ENCODE measurements at regions not wholly inside any gene's neighbourhood (a gene's known extent, or its start where the extent isn't known, plus 50 kb on each side); places are given as distances from the start of the nearest gene placed in this dataset.

GRCh38 chr2:145728511-145728910 is 1208.6 kb upstream of the ZEB2 start:
- Histone ChIP-seq H3K9me3 (no peaks in the 10 kb centered on the region), H3K4me3 (replicated peaks in 1 of 3) (no peak overlapping the region), H3K4me1 (no peaks in the 10 kb centered on the region), H3K27ac (no peak overlapping the region), H3K36me3 (no peaks in the 10 kb centered on the region), H3K27me3 (no peaks in the 10 kb centered on the region)
- 60 to 63% methylated on average over 1 of the region's 1 CpG for WGBS, 2 donors
- intact Hi-C loops (cut with DNase I), result no loop called here
- TF ChIP-seq, protein P1, sequence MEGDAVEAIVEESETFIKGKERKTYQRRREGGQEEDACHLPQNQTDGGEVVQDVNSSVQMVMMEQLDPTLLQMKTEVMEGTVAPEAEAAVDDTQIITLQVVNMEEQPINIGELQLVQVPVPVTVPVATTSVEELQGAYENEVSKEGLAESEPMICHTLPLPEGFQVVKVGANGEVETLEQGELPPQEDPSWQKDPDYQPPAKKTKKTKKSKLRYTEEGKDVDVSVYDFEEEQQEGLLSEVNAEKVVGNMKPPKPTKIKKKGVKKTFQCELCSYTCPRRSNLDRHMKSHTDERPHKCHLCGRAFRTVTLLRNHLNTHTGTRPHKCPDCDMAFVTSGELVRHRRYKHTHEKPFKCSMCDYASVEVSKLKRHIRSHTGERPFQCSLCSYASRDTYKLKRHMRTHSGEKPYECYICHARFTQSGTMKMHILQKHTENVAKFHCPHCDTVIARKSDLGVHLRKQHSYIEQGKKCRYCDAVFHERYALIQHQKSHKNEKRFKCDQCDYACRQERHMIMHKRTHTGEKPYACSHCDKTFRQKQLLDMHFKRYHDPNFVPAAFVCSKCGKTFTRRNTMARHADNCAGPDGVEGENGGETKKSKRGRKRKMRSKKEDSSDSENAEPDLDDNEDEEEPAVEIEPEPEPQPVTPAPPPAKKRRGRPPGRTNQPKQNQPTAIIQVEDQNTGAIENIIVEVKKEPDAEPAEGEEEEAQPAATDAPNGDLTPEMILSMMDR (IDR thresholded peaks at IDR 0.05), result no peak
- no peak for DNase-seq

DNA sequence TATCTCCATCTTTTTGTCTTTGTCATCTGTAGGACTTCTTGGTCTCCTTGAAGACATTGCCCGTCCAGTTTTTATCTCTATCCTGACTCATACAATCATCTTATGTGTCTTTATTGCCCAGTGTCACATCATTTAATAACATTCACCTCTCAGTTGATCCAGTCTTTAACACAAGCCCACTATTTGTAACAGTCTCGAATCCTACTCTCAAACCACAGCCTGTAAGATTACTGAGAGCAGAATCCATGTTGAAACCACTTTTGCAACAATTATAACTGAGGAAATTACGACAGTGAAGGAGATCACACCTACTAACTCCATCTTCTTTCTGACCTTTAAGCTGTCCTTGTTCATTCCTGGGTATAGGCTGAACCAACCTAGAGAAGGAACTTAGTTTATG is 1206.0 kb upstream of the ZEB2 start:
- TF ChIP-seq, protein P1 (IDR thresholded peaks at IDR 0.05), result no peak
- no peak for TF ChIP-seq POLR2A (IDR thresholded peaks at IDR 0.05)
- no peaks in the 10 kb centered on the region for H3K9me3 ChIP-seq
- intact Hi-C loops (cut with DNase I), result no loop called here
- no peak for DNase-seq
- H3K36me3 ChIP-seq, result no peaks in the 10 kb centered on the region
- H3K4me1 ChIP-seq, result no peaks in the 10 kb centered on the region
- 86 to 89% methylated on average over 3 of the region's 3 CpGs for WGBS, 2 donors
- H3K27ac ChIP-seq, result no peak overlapping the region
- H3K4me3 ChIP-seq (replicated peaks in 1 of 3), result no peak overlapping the region
- H3K27me3 ChIP-seq, result no peaks in the 10 kb centered on the region

DNA sequence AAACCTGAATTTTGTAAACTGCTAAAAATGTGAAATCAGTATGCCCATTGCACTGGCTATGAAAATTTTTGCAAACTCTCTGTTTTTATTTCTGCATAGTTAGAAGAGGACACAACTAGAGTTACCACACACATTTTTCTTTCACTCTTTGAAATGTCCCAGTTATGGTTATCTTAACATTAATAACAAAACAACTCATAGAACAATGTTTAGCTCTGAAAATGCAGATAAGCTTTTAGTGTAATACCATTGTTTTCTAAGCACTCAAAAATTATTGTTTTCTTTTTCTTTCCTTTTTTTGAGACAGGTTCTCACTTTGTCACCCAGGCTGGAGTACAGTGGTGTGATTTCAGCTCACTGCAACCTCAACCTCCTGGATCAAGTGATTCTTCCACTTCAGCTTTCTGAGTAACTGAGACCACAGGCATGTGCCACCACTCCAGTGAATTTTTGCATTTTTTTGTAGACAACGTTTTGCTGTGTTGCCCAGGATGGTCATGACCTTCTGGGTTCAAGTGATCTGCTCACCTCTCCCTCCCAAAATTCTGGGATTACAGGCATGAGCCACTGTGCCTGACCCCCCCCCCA is 1204.5 kb upstream of the ZEB2 start:
- Histone ChIP-seq H3K9me3 (no peaks in the 10 kb centered on the region), H3K4me1 (no peaks in the 10 kb centered on the region), H3K4me3 (replicated peaks in 1 of 3) (no peak overlapping the region), H3K27me3 (no peaks in the 10 kb centered on the region), H3K36me3 (no peaks in the 10 kb centered on the region), H3K27ac (no peak overlapping the region)
- no peak for DNase-seq
- intact Hi-C loops (cut with DNase I), result no loop called here
- WGBS, 2 donors, result 50 to 70% methylated on average over 1 of the region's 1 CpG
- no peak for TF ChIP-seq POLR2A (IDR thresholded peaks at IDR 0.05)
- TF ChIP-seq, protein P1 (IDR thresholded peaks at IDR 0.05), result no peak

DNA sequence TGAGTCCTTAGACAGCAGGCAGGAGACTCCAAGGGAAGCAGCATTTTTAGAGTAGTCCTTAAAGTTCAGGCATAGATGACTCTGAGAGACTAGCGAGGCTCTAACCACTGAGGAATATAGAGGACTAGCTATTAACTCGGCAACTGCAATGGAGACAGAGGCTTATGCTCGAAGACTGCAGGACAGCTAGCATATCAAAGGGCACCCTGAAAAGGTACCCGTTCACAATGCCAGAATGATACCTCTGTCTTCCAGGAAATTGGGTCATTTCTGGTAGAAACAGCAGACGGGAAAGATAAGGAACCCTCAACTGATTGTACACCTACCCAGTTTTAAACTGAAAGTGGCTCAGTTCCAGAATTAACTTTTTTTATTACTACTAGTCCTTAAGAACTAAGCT is 1204.0 kb upstream of the ZEB2 start:
- WGBS, 2 donors, result 85 to 87% methylated on average over 5 of the region's 5 CpGs
- TF ChIP-seq POLR2A (IDR thresholded peaks at IDR 0.05), result no peak

GRCh38 chr2:145721681-145722080 is 1201.8 kb upstream of the ZEB2 start:
- TF ChIP-seq POLR2A (IDR thresholded peaks at IDR 0.05), result no peak
- TF ChIP-seq, protein P1 (IDR thresholded peaks at IDR 0.05), result no peak
- no peaks in the 10 kb centered on the region for H3K27me3 ChIP-seq
- no peaks in the 10 kb centered on the region for H3K9me3 ChIP-seq
- intact Hi-C loops (cut with DNase I), result no loop called here
- H3K4me3 ChIP-seq (replicated peaks in 1 of 3), result no peak overlapping the region
- 89 to 93% methylated on average over 1 of the region's 1 CpG for WGBS, 2 donors
- no peak overlapping the region for H3K27ac ChIP-seq
- no peaks in the 10 kb centered on the region for H3K4me1 ChIP-seq
- no peaks in the 10 kb centered on the region for H3K36me3 ChIP-seq
- no peak for DNase-seq

More for the DNA sequence above, 1204.0 kb upstream of the ZEB2 start:
- no peak overlapping the region for H3K27ac ChIP-seq
- H3K36me3 ChIP-seq, result no peaks in the 10 kb centered on the region
- no peak overlapping the region for H3K4me3 ChIP-seq (replicated peaks in 1 of 3)
- H3K27me3 ChIP-seq, result no peaks in the 10 kb centered on the region
- intact Hi-C loops (cut with DNase I), result no loop called here
- DNase-seq, result no peak
- H3K9me3 ChIP-seq, result no peaks in the 10 kb centered on the region
- H3K4me1 ChIP-seq, result no peaks in the 10 kb centered on the region

- 84 to 86% methylated on average over 2 of the region's 2 CpGs for WGBS, 2 donors
- Histone ChIP-seq H3K27ac (no peak overlapping the region), H3K27me3 (no peaks in the 10 kb centered on the region), H3K4me3 (replicated peaks in 1 of 3) (no peak overlapping the region), H3K4me1 (no peaks in the 10 kb centered on the region), H3K9me3 (no peaks in the 10 kb centered on the region), H3K36me3 (no peaks in the 10 kb centered on the region)
- intact Hi-C loops (cut with DNase I), result no loop called here
- no peak for TF ChIP-seq POLR2A (IDR thresholded peaks at IDR 0.05)
- TF ChIP-seq, protein P1 (IDR thresholded peaks at IDR 0.05), result no peak
- DNase-seq, result no peak
Observed at GRCh38 chr2:145715601-145716000, 1195.7 kb upstream of the ZEB2 start.
